ENCODE measurements at regions not wholly inside any gene's neighbourhood (a gene's known extent, or its start where the extent isn't known, plus 50 kb on each side); places are given as distances from the start of the nearest gene placed in this dataset.

DNA sequence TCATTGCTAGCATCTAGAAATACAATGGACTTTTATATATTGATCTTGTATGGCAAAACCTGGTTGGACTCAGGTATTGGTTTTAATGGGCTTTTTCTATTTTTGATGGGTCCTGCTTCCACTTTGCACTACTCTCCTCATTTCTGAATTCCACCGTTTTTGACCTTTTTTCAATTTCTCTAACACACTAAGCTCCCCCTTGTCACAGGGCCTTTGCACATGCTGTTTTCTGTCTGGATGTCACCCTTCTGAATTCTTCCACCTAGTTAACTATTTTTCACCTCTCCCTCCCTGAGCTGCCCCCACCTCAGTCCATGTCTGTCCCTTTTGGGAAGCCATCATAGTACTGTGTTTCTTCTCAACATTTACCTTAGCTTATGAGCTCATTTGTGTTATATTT, 112.7 kb upstream of the FRMD6 start:
- TF ChIP-seq CTCF (IDR thresholded peaks at IDR 0.05; ENCODE audit: insufficient read depth, low read depth, low read length): no peak
- no peak for DNase-seq (ENCODE audit: low read depth)
- no peak overlapping the region for H3K4me3 ChIP-seq (ENCODE audit: low read depth, low read length)

GRCh38 chr14:51539571-51540037, 112.1 kb upstream of the FRMD6 start:
- TF ChIP-seq CTCF (IDR thresholded peaks at IDR 0.05; ENCODE audit: insufficient read depth, low read depth, low read length): no peak
- H3K4me3 ChIP-seq (ENCODE audit: low read depth, low read length): no peak overlapping the region
- DNase-seq (ENCODE audit: low read depth): peak; percentile 66

GRCh38 chr14:51540364-51540763, 111.3 kb upstream of the FRMD6 start:
- no peak overlapping the region for H3K4me3 ChIP-seq (ENCODE audit: low read depth, low read length)
- DNase-seq (ENCODE audit: low read depth): peak; percentile 85
- no peak for TF ChIP-seq CTCF (IDR thresholded peaks at IDR 0.05; ENCODE audit: insufficient read depth, low read depth, low read length)

DNA sequence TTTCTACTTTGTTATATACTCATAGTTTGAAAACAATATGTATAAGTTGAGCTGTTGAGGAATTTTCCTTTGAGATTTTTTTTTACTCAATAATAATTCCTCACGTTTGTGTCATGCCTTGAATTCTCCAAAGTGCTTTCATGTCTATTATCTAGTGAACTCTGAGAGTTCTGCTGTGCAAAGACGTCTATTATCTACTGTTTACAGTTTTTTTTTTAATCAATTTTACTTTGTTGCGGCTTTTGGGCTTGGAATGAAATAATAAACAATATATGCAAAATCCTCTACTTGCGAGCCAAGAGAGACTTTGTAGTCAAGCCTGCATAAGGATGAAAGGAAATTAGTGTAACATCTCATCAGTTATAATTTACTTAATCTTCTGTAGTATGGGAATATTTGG, 107.2 kb upstream of the FRMD6 start:
- no peak for DNase-seq (ENCODE audit: low read depth)
- no peak overlapping the region for H3K4me3 ChIP-seq (ENCODE audit: low read depth, low read length)
- TF ChIP-seq CTCF (IDR thresholded peaks at IDR 0.05; ENCODE audit: insufficient read depth, low read depth, low read length): no peak

- no peak for TF ChIP-seq CTCF (IDR thresholded peaks at IDR 0.05; ENCODE audit: insufficient read depth, low read depth, low read length)
- no peak overlapping the region for H3K4me3 ChIP-seq (ENCODE audit: low read depth, low read length)
- no peak for DNase-seq (ENCODE audit: low read depth)
These were observed 106.8 kb upstream of the FRMD6 start for GRCh38 chr14:51544901-51545300.

GRCh38 chr14:51545396-51545795, 106.3 kb upstream of the FRMD6 start:
- no peak for TF ChIP-seq CTCF (IDR thresholded peaks at IDR 0.05; ENCODE audit: insufficient read depth, low read depth, low read length)
- H3K4me3 ChIP-seq (ENCODE audit: low read depth, low read length): no peak overlapping the region
- DNase-seq (ENCODE audit: low read depth): no peak

DNA sequence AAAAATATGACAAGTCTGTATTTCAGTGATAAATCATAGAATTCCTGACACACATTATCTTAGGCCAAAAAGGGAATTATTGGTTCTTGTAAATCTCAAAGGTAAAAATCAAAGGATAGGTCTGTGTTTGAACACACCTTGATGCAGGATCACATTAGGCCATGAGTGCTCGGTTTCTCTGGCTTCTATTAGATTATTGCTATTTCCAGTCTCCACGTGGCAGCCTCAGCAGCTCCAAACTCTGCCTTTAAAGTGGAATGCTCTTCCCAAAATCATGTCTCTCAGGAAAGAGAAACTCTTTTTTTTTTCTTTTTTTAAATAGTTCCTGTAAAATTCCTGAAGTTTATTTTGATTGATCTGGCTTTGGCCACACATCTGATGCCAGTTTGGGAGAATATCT, 105.6 kb upstream of the FRMD6 start:
- no peak overlapping the region for H3K4me3 ChIP-seq (ENCODE audit: low read depth, low read length)
- no peak for TF ChIP-seq CTCF (IDR thresholded peaks at IDR 0.05; ENCODE audit: insufficient read depth, low read depth, low read length)
- DNase-seq (ENCODE audit: low read depth): no peak
